AG10803 (cell line): ENCODE measurements at regions not wholly inside any gene's neighbourhood (a gene's known extent, or its start where the extent isn't known, plus 50 kb on each side); places are given as distances from the start of the nearest gene placed in this dataset.

Experiments
- DNase-seq: peaks from one replicate; pipeline ENCODE4 v3.0.0; 2010; ENCODE audit warnings: low read depth
- H3K4me3 ChIP-seq: 2 replicates; pipeline ENCODE4 v1.5.1; 2011; ENCODE audit warnings: mild to moderate bottlenecking, low read length, control low read depth
- TF ChIP-seq, protein P1 (sequence below): conservative IDR thresholded peaks from 2 replicates; pipeline ENCODE4 v1.5.1; 2011; ENCODE audit warnings: mild to moderate bottlenecking, low read length, control low read depth, inconsistent platforms

DNA sequence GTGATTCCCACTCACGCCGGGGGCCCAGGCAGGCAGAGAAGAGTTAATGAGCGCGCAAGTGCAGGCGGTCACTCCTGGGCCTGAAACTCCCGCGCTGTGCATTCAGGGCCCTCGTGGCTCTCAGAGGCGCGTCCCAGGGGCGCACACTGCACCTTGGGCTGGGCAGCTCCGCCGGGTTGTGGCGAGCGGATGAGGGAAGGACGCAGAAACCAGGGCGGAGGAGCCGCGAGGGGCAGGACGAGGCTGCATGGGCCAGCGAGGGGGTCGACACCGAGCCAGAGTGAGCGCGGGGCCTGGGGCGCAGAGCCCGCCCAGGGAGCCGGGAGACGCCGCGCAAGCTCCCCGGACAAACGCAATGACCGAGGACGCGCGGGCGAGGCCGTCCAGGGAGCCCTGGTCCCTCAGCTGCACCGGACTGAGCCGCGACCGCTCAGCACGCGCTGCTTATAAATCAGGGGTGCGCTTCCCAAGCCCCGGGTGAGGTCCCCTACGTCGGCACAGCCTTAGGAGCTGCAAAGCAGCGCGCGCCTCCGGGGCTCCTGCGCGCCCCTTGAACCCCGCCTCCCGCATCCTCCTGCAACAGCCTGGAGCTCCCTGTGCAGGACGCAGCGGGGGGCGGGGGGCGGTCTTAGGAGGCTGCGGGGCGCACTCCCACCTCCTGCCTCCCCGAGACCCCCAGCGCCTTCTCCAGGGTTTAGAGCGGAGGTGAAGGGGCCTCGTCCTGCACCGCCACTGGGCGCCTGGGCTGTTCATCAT, 180.2 kb upstream of the ALKAL2 start:
- TF ChIP-seq, protein P1, sequence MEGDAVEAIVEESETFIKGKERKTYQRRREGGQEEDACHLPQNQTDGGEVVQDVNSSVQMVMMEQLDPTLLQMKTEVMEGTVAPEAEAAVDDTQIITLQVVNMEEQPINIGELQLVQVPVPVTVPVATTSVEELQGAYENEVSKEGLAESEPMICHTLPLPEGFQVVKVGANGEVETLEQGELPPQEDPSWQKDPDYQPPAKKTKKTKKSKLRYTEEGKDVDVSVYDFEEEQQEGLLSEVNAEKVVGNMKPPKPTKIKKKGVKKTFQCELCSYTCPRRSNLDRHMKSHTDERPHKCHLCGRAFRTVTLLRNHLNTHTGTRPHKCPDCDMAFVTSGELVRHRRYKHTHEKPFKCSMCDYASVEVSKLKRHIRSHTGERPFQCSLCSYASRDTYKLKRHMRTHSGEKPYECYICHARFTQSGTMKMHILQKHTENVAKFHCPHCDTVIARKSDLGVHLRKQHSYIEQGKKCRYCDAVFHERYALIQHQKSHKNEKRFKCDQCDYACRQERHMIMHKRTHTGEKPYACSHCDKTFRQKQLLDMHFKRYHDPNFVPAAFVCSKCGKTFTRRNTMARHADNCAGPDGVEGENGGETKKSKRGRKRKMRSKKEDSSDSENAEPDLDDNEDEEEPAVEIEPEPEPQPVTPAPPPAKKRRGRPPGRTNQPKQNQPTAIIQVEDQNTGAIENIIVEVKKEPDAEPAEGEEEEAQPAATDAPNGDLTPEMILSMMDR, result no peak
- no peak for DNase-seq
- H3K4me3 ChIP-seq, result no peak overlapping the region

DNA sequence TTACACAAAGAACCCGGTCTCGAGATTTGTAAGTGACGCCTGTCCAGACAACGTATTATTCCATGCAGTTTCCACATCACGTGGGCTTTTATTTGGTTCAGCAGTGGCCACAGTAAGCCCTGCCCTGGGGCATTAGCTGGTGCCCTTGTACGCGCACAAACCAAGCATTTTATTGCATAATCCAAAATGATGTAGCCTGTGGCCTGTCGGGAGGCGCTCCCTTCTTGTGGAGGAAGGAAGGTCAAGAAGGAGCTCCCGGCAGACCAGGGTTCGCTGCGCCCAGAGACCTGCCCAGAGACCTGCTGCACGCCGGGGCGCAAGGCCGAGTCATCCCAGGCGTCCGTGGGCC, 179.6 kb upstream of the ALKAL2 start:
- DNase-seq, result no peak
- TF ChIP-seq, protein P1, result no peak
- no peak overlapping the region for H3K4me3 ChIP-seq

DNA sequence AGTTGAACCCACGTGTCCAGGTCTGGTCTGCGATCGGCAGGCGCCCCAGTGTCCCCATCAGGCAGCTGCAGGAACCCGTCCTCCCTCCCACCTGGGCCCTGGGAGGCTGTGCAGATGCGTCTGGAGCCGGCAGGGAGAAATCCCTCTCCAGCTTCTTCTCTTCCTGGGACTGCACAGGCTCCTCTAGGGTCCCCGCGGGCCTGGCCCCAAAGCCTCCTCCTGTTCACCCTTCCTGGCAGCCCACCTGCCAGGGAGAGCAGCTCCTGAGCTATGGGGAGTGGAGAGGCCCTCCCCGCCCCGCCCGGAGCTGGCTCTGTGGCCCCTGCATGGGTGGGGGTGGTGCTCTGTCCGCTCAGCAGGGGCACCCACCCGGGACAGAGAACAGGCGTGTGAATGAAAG, 179.2 kb upstream of the ALKAL2 start:
- no peak for DNase-seq
- TF ChIP-seq, protein P1, result no peak
- H3K4me3 ChIP-seq, result no peak overlapping the region

DNA sequence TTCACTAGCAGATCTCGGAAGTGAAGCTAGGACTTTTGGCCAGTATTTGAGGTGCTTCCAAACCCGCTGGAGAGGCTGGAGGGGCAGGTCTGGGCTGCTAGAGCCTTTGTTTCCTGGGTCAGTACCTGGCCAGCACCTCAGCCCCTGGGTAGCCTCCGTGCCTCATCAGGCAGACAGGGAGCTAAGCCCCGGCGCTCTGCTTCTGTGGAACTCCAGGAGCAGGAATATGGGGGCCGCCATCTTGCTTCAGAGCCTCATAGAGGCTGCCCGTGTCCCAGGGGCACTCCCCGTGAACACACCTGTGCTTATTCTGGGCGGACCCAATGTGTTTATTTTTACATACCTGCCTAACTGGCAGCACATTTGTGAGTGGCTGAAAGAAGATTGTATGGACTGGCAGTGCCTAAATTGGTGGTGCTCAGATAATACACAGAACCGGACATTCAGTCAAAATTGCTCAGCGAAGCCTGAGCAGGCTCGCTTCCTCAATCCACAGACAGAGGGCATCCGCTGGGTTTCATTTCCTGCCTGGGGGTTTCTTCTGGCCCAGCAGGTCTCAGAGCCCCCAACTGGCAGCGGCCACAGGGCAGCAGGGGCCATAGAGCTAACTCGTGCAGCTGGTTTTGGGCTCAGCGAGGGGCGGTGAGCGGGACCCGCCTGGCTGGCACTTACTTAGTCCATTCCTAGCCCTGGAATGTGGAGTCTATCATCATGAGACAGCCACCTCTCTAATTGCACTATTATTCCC, 176.8 kb upstream of the ALKAL2 start:
- no peak for DNase-seq
- TF ChIP-seq, protein P1, result no peak
- H3K4me3 ChIP-seq, result no peak overlapping the region

DNA sequence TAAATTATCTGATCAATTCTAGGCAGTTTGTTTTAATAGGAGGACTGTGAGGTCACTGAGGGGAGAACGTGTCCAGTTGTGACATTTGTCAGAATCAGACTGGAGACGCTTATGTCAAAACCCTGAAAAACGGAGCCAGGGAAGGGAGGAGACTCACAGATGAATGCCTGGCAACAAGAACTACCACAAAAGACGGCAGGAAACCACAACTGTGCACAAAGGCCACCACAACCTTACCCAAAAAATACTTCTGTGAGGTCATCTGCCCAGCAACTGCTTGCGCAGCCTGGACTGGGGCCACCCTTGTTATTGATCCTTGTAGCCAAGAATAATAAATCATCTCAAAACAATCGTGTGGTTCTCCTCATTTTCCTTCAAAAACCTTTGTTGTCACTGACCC, 173.0 kb upstream of the ALKAL2 start:
- DNase-seq, result peak; percentile 3
- TF ChIP-seq, protein P1, result no peak
- H3K4me3 ChIP-seq, result no peak overlapping the region

DNA sequence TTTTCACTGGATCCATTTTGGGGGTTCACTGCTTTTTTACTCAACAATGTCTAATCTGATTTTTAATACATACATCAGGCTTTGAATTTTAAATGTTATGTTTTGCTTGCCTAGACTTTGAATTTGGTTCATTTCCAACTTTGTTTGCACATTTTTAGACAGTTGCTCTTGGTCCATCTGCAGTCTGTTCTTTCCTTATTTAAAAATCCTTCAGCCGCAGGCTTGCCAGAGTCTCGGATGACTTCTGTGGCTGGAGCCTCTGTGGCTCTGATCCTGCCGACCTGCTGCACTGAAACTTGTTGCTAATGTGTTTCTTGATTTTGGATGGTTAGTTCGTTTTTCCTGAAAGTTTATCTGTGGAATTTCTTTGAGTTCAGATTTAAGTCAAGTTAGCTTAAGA, 172.0 kb upstream of the ALKAL2 start:
- DNase-seq, result no peak
- no peak overlapping the region for H3K4me3 ChIP-seq
- TF ChIP-seq, protein P1, result no peak

DNA sequence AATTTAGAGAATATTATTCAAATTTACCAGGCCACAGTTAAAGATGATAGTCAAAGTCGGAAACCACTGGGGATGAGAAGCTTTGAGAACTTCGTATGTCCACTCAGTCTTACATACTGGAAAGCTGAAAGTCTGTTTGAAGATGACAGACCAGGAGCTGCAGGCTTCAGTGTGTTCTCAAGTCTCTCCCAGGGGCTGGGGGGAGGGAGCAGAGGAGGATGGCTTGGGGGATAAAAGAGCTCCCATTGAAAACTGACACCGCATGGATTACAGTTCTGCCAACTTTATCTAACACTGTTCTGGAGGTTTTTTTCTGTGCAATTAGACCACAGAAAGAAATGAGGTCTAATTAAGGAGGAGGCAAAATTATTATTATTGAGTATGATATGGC, 170.5 kb upstream of the ALKAL2 start:
- H3K4me3 ChIP-seq, result no peak overlapping the region
- TF ChIP-seq, protein P1, result no peak
- DNase-seq, result no peak
